A549 (cell line): ENCODE measurements at regions not wholly inside any gene's neighbourhood (a gene's known extent, or its start where the extent isn't known, plus 50 kb on each side); places are given as distances from the start of the nearest gene placed in this dataset.

Experiments
- ATAC-seq, 2 experiments: fragments of 200-7000 bp in 1 of 2; fragments of >200 bp in 1 of 2; cut with Nextera tagmentation in 1 of 2; cut with Tn5 transposase in 1 of 2; 3 replicates each; pipeline versions ENCODE4 v1.8.0 to v1.9.1; 2018 to 2020; ENCODE audit warnings: mild to moderate bottlenecking in 1 of 2, moderate library complexity in 1 of 2
- CTCF ChIA-PET: fragments of 300-600 bp; sonication (Branson Sonifier 250); formaldehyde crosslinking; extraction: SDS; loops from one replicate; lab custom pipeline; 2021; ENCODE audit warnings: antibody characterized with exemption, inconsistent platforms; lab: Yijun Ruan, JAX
- POLR2A ChIA-PET: fragments of 350-600 bp; formaldehyde crosslinking; extraction: SDS; loops from one replicate; lab custom pipeline; 2021; ENCODE audit warnings: antibody characterized with exemption, inconsistent platforms; lab: Yijun Ruan, JAX
- DNase-seq, 2 experiments: peaks; one replicate each; pipeline versions ENCODE4 v3.0.0 to v3.0.0-alpha.2; 2011 to 2016; ENCODE audit warnings: low read depth in 1 of 2, low spot score in 1 of 2
- FAIRE-seq: peaks from 2 replicates; lab custom pipeline; 2011; peaks lifted over from hg19 to GRCh38; lab: Jason Lieb, UNC
- H3K27ac ChIP-seq, 2 experiments: fragments of >200 bp; sonication (Bioruptor Twin); formaldehyde crosslinking; 3 replicates each; pipeline ENCODE4 v1.5.1; 2016 to 2017
- H3K4me1 ChIP-seq: fragments of >200 bp; sonication (Bioruptor Twin); formaldehyde crosslinking; 3 replicates; pipeline ENCODE4 v1.6.1; 2016
- H3K4me2 ChIP-seq: fragments of >200 bp; sonication (Bioruptor Twin); formaldehyde crosslinking; 3 replicates; pipeline ENCODE4 v1.6.1; 2016
- H3K4me3 ChIP-seq: fragments of >200 bp; sonication (Bioruptor Twin); formaldehyde crosslinking; 3 replicates; pipeline ENCODE4 v1.5.1; 2016
- H3K9me3 ChIP-seq: fragments of >200 bp; sonication (Bioruptor Twin); formaldehyde crosslinking; 3 replicates; pipeline ENCODE4 v1.6.1; 2016
- BHLHE40 ChIP-seq: IDR thresholded peaks from 2 replicates; pipeline ENCODE4 v1.6.1; 2012; ENCODE audit warnings: low read depth, low read length, inconsistent platforms
- CBX8 ChIP-seq: fragments of 200-600 bp; sonication (generic); IDR thresholded peaks from 2 replicates; pipeline ENCODE4 v1.6.1; 2016
- CEBPB ChIP-seq, 2 experiments: fragments of >200 bp in 1 of 2; sonication (Bioruptor Twin) in 1 of 2; formaldehyde crosslinking in 1 of 2; IDR thresholded peaks; 2 replicates each; pipeline ENCODE4 v1.6.1; 2012 to 2016
- CHD2 ChIP-seq: fragments of 150-350 bp; IDR thresholded peaks from 2 replicates; pipeline ENCODE4 v1.6.1; 2014; ENCODE audit warnings: low read length; ENCODE audit not compliant: partially characterized antibody
- EHMT2 ChIP-seq: fragments of 200-600 bp; sonication (generic); IDR thresholded peaks from 2 replicates; pipeline ENCODE4 v1.6.1; 2016; ENCODE audit warnings: antibody characterized with exemption, low read depth, mild to moderate bottlenecking, moderate library complexity
- EP300 ChIP-seq, 2 experiments: fragments of >200 bp; sonication (Bioruptor Twin); formaldehyde crosslinking; IDR thresholded peaks; 2 replicates in 1 of 2; 3 replicates in 1 of 2; pipeline ENCODE4 v1.6.1; 2016 to 2017
- ESRRA ChIP-seq: fragments of 150-350 bp; IDR thresholded peaks from 2 replicates; pipeline ENCODE4 v1.6.1; 2014; ENCODE audit warnings: mild to moderate bottlenecking, low read length, borderline replicate concordance
- FOXS1 ChIP-seq: fragments of 250-450 bp; sonication (Bioruptor Pico); IDR thresholded peaks from 2 replicates; pipeline ENCODE4 v1.5.0; 2020; ENCODE audit warnings: mild to moderate bottlenecking, moderate library complexity
- HDAC2 ChIP-seq: fragments of 200-600 bp; sonication (generic); IDR thresholded peaks from 2 replicates; pipeline ENCODE4 v1.6.1; 2016
- HOXB13 ChIP-seq: fragments of 250-450 bp; sonication (Bioruptor Pico); IDR thresholded peaks from 2 replicates; pipeline ENCODE4 v1.5.0; 2020; ENCODE audit warnings: low read depth, mild to moderate bottlenecking, moderate library complexity
- JUN ChIP-seq, 2 experiments: fragments of >200 bp; sonication (Bioruptor Twin); formaldehyde crosslinking; IDR thresholded peaks; 2 replicates in 1 of 2; 3 replicates in 1 of 2; pipeline ENCODE4 v1.6.1; 2016 to 2017
- KDM1A ChIP-seq: fragments of 200-600 bp; sonication (generic); IDR thresholded peaks from 2 replicates; pipeline ENCODE4 v1.6.1; 2016; ENCODE audit warnings: low read depth, mild to moderate bottlenecking
- KDM5A ChIP-seq: fragments of 200-600 bp; sonication (generic); IDR thresholded peaks from 2 replicates; pipeline ENCODE4 v1.6.1; 2016; ENCODE audit warnings: antibody characterized with exemption, mild to moderate bottlenecking
- NPAS2 ChIP-seq: fragments of 250-450 bp; sonication (Bioruptor Pico); IDR thresholded peaks from 2 replicates; pipeline ENCODE4 v1.8.0; 2022; ENCODE audit warnings: mild to moderate bottlenecking, moderate library complexity, borderline replicate concordance
- RAD21 ChIP-seq, 2 experiments: fragments of >200 bp in 1 of 2; sonication (Bioruptor Twin) in 1 of 2; formaldehyde crosslinking in 1 of 2; IDR thresholded peaks in 1 of 2; conservative IDR thresholded peaks in 1 of 2; 2 replicates in 1 of 2; 3 replicates in 1 of 2; pipeline ENCODE4 v1.6.1; 2012 to 2018; ENCODE audit warnings: inconsistent platforms in 1 of 2
- RCOR1 ChIP-seq: fragments of 150-350 bp; IDR thresholded peaks from 2 replicates; pipeline ENCODE4 v1.6.1; 2014; ENCODE audit warnings: antibody characterized with exemption, low read length, low read depth
- RFX5 ChIP-seq: fragments of 450-650 bp; IDR thresholded peaks from 2 replicates; pipeline ENCODE4 v1.7.1; 2014; ENCODE audit warnings: antibody characterized with exemption, mild to moderate bottlenecking, moderate library complexity
- TFCP2L1 ChIP-seq: fragments of 250-450 bp; sonication (Bioruptor Pico); IDR thresholded peaks from 2 replicates; pipeline ENCODE4 v1.5.0; 2021; ENCODE audit warnings: mild to moderate bottlenecking
- ZC3H11A ChIP-seq: fragments of 450-650 bp; IDR thresholded peaks from 2 replicates; pipeline ENCODE4 v1.6.1; 2014; ENCODE audit warnings: antibody characterized with exemption, mild to moderate bottlenecking
- WGBS: methylation state at CpG from one replicate; pipeline ENCODE4 v1.1.6; 2017; ENCODE audit errors: missing lambda C conversion rate; 5-methylcytosine and 5-hydroxymethylcytosine counted together
- TF ChIP-seq, protein P1 (sequence below): fragments of 250-450 bp; sonication (Bioruptor Pico); IDR thresholded peaks from 2 replicates; pipeline ENCODE4 v1.5.0; 2021; ENCODE audit warnings: mild to moderate bottlenecking, moderate library complexity, borderline replicate concordance
- TF ChIP-seq, protein P2 (sequence below): fragments of 200-600 bp; sonication (generic); IDR thresholded peaks from 2 replicates; pipeline ENCODE4 v1.6.1; 2016; ENCODE audit warnings: antibody characterized with exemption, mild to moderate bottlenecking, moderate library complexity
- TF ChIP-seq, protein P3 (sequence below): IDR thresholded peaks from 2 replicates; pipeline ENCODE4 v1.6.1; 2012

DNA sequence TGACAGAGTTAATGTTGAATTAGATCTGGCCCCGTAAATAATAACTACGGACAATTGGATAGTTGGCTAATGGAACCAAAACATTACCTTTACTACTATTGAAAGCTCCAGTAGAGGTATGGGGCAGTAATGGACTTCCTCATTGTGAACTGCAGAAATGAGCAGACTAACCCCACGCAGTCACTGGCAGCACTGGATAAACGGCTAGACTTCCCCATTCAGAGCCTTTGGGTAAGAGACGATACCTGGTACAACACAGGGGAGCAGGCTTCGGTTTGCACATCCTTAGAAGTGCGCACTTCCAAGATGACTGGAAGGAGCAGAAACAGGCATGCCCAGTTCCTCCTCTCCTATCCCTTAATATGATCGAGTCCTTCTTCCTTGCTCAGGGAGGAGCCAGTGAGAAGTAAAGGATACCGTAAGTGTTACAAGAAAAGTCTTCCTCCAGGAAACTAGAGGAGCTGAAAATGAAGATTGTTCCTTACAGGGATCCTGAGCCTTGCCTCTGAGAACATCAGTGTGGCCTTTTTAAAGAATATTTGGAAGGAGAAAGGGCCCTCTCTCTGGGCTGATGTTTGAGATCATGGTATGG lies 100.5 kb upstream of the NECTIN3 start:
- ATAC-seq (no peak), DNase-seq (peak in 1 of 2 experiments; percentile 11), FAIRE-seq (no peak)
- Histone ChIP-seq H3K4me1 (no peaks in the 10 kb centered on the region), H3K4me2 (no peak overlapping the region), H3K9me3 (peaks cover 8% of the 10 kb centered on the region; the same call in 1 of the 3 replicates), H3K27ac (no peak overlapping the region), H3K4me3 (no peak overlapping the region)
- WGBS = 71% methylated on average over 9 of the region's 9 CpGs
- POLR2A ChIA-PET = no interaction called here
- TF ChIP-seq RCOR1 (no peak), ZC3H11A (no peak), HOXB13 (no peak), ESRRA (no peak), NPAS2 (no peak), RAD21 (conservative IDR thresholded peaks at IDR 0.05 in 1 of 2, IDR thresholded peaks at IDR 0.05 in 1 of 2) (no peak), FOXS1 (no peak), TFCP2L1 (CRISPR knock-in tag) (no peak), RFX5 (no peak), EHMT2 (no peak)
- CTCF ChIA-PET = no interaction called here

DNA sequence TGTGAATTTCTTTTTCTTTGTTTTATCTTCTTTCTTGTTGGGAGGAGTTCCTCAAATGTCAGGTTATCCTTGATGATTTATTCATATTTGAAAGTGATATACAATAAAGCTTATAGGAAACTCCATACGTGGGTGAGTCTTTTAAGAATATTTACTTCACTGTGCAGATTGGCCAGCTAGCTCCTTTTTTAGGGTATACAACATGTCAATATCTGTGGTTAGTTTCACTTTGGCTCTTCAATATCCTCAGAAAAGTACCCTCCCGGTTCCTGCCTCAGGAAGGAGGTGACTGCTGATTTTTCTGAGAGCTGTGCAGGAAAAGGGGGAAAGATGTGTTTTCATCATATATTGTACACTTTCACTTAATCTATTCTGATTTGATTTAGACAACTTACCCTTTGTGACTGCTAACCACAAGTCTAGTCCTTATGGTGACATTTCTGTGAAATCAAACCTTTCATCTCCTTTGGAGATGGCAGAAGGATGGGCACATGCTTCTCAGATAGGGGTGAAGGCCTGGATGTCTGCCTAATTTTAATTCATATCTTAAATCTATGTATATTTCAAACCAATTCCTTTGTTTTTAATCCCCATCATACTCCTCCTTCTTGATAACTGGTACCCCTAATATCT lies 98.2 kb upstream of the NECTIN3 start:
- no peak for FAIRE-seq

More for the DNA sequence above, 98.2 kb upstream of the NECTIN3 start:
- H3K4me2 ChIP-seq = no peak overlapping the region
- CTCF ChIA-PET = no interaction called here
- peaks cover 8% of the 10 kb centered on the region; the same call in 1 of the 3 replicates for H3K9me3 ChIP-seq
- POLR2A ChIA-PET = no interaction called here
- DNase-seq = no peak
- no peak overlapping the region for H3K4me3 ChIP-seq
- TF ChIP-seq ESRRA (no peak), CBX8 (no peak), EP300 (IDR thresholded peaks at IDR 0.05) (no peak), HDAC2 (no peak), CHD2 (no peak), KDM1A (no peak), KDM5A (no peak), JUN (IDR thresholded peaks at IDR 0.05) (no peak), CEBPB (IDR thresholded peaks at IDR 0.05) (no peak), BHLHE40 (no peak), RFX5 (no peak)
- TF ChIP-seq, protein P1, sequence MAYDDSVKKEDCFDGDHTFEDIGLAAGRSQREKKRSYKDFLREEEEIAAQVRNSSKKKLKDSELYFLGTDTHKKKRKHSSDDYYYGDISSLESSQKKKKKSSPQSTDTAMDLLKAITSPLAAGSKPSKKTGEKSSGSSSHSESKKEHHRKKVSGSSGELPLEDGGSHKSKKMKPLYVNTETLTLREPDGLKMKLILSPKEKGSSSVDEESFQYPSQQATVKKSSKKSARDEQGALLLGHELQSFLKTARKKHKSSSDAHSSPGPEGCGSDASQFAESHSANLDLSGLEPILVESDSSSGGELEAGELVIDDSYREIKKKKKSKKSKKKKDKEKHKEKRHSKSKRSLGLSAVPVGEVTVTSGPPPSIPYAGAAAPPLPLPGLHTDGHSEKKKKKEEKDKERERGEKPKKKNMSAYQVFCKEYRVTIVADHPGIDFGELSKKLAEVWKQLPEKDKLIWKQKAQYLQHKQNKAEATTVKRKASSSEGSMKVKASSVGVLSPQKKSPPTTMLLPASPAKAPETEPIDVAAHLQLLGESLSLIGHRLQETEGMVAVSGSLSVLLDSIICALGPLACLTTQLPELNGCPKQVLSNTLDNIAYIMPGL (CRISPR knock-in tag) = no peak
- TF ChIP-seq, protein P2, sequence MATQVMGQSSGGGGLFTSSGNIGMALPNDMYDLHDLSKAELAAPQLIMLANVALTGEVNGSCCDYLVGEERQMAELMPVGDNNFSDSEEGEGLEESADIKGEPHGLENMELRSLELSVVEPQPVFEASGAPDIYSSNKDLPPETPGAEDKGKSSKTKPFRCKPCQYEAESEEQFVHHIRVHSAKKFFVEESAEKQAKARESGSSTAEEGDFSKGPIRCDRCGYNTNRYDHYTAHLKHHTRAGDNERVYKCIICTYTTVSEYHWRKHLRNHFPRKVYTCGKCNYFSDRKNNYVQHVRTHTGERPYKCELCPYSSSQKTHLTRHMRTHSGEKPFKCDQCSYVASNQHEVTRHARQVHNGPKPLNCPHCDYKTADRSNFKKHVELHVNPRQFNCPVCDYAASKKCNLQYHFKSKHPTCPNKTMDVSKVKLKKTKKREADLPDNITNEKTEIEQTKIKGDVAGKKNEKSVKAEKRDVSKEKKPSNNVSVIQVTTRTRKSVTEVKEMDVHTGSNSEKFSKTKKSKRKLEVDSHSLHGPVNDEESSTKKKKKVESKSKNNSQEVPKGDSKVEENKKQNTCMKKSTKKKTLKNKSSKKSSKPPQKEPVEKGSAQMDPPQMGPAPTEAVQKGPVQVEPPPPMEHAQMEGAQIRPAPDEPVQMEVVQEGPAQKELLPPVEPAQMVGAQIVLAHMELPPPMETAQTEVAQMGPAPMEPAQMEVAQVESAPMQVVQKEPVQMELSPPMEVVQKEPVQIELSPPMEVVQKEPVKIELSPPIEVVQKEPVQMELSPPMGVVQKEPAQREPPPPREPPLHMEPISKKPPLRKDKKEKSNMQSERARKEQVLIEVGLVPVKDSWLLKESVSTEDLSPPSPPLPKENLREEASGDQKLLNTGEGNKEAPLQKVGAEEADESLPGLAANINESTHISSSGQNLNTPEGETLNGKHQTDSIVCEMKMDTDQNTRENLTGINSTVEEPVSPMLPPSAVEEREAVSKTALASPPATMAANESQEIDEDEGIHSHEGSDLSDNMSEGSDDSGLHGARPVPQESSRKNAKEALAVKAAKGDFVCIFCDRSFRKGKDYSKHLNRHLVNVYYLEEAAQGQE = no peak
- TF ChIP-seq, protein P3, sequence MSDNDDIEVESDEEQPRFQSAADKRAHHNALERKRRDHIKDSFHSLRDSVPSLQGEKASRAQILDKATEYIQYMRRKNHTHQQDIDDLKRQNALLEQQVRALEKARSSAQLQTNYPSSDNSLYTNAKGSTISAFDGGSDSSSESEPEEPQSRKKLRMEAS = no peak
- TF ChIP-seq, all 56 proteins: peak for 0
- no peak for ATAC-seq
- WGBS = 67% methylated on average over 2 of the region's 2 CpGs
- Histone ChIP-seq H3K4me1 (no peaks in the 10 kb centered on the region), H3K27ac (no peak overlapping the region)
